ENCODE measurements at regions not wholly inside any gene's neighbourhood (a gene's known extent, or its start where the extent isn't known, plus 50 kb on each side); places are given as distances from the start of the nearest gene placed in this dataset.

DNA sequence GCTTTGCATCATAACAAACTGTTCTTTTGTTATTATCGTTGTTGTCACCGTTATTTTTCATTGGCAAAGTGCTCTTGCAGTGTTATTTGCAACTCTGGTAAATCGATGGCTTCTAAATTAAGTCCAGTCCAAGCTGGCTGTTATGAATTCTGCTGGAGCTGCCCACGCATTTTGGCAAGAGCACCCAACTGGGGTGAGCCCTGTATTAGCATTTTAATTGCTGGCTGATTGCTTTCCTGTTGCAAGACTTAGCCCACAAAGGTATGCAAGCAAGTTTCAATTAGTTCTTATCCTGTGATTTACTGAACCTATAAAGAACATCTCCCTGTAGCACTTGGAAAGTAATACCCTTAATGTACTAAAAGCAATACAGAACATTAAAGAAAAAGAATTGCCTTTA lies 226.8 kb downstream of the ACTR3B start:
- TF ChIP-seq, protein P1, sequence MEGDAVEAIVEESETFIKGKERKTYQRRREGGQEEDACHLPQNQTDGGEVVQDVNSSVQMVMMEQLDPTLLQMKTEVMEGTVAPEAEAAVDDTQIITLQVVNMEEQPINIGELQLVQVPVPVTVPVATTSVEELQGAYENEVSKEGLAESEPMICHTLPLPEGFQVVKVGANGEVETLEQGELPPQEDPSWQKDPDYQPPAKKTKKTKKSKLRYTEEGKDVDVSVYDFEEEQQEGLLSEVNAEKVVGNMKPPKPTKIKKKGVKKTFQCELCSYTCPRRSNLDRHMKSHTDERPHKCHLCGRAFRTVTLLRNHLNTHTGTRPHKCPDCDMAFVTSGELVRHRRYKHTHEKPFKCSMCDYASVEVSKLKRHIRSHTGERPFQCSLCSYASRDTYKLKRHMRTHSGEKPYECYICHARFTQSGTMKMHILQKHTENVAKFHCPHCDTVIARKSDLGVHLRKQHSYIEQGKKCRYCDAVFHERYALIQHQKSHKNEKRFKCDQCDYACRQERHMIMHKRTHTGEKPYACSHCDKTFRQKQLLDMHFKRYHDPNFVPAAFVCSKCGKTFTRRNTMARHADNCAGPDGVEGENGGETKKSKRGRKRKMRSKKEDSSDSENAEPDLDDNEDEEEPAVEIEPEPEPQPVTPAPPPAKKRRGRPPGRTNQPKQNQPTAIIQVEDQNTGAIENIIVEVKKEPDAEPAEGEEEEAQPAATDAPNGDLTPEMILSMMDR (IDR thresholded peaks at IDR 0.05 in 8 of 11, conservative IDR thresholded peaks at IDR 0.05 in 3 of 11): no peak
- TF ChIP-seq POLR2A (IDR thresholded peaks at IDR 0.05): no peak

Measured in spleen (tissue), 7 donors.